ENCODE measurements at regions not wholly inside any gene's neighbourhood (a gene's known extent, or its start where the extent isn't known, plus 50 kb on each side); places are given as distances from the start of the nearest gene placed in this dataset.

DNA sequence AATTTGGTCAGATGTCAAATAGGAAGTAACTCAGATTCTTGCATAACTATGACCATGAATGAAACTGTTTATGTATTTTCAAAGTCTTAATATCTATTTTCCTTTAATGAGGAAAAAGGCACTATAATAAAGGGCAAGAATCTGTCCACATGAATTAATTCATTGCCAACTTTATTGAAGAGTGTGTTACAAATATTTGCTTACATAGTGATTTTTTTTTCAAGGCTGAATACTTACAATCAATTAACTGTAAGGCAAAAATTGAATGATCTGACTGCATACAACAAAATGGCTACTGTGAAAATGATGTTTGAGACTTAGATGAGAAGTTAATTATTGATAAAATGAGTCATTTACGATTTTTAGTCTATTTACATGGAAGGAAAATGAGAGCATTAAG lies 475.0 kb downstream of the DNAJB9 start:
- no peak for ATAC-seq
- FAIRE-seq: no peak
- no peak overlapping the region for H3K4me2 ChIP-seq (ENCODE audit: low read depth, low read length)
- ChIA-PET CTCF (ENCODE audit: low intra/inter-chr PET ratio, low total read pairs) (no interaction called here), POLR2A (no interaction called here)
- WGBS (ENCODE audit: low lambda C conversion rate): 2% methylated on average over 1 of the region's 1 CpG
- no peak overlapping the region for H2AFZ ChIP-seq (ENCODE audit: low read length)
- H3K27me3 ChIP-seq (ENCODE audit: control insufficient read depth in 1 of 2, insufficient read depth in 2 of 2, low read length in 2 of 2): no peaks in the 10 kb centered on the region
- H3K79me2 ChIP-seq (ENCODE audit: insufficient read depth, low read length): no peaks in the 10 kb centered on the region
- no peak for DNase-seq (ENCODE audit: low spot score)
- no TSS peak for BruUV-seq (replicated peaks)
- H3K9me3 ChIP-seq (ENCODE audit: low read length): no peaks in the 10 kb centered on the region
- in situ Hi-C loops (cut with HindIII; ENCODE audit: extremely low pct_ligation_motif_present, low pct_unique_long_range_greater_than_20kb): no loop called here
- no peaks in the 10 kb centered on the region for H4K20me1 ChIP-seq (ENCODE audit: insufficient read depth, low read length)
- no peaks in the 10 kb centered on the region for H3K4me1 ChIP-seq (ENCODE audit: insufficient read depth, low read length)
- no peak overlapping the region for H3K27ac ChIP-seq (ENCODE audit: extremely low read length, insufficient read depth, low read length)
- no peak overlapping the region for H3K9ac ChIP-seq (ENCODE audit: insufficient read depth, low read depth, low read length)
- intact Hi-C loops (cut with micrococcal nuclease; ENCODE audit: unreplicated experiment): no loop called here
- H3K36me3 ChIP-seq (replicated peaks in 1 of 2; ENCODE audit: control insufficient read depth in 1 of 2, insufficient read depth in 2 of 2, low read length in 2 of 2): no peaks in the 10 kb centered on the region
- no peak overlapping the region for H3K4me3 ChIP-seq (replicated peaks in 1 of 3; ENCODE audit: insufficient read depth in 1 of 3, low read depth in 2 of 3, low read length in 3 of 3)
- no peak for TF ChIP-seq ZNF83 (CRISPR knock-in tag; IDR thresholded peaks at IDR 0.05; ENCODE audit: borderline replicate concordance)
- TF ChIP-seq MATR3 (CRISPR knock-in tag; IDR thresholded peaks at IDR 0.05): no peak
- TF ChIP-seq, protein P1, sequence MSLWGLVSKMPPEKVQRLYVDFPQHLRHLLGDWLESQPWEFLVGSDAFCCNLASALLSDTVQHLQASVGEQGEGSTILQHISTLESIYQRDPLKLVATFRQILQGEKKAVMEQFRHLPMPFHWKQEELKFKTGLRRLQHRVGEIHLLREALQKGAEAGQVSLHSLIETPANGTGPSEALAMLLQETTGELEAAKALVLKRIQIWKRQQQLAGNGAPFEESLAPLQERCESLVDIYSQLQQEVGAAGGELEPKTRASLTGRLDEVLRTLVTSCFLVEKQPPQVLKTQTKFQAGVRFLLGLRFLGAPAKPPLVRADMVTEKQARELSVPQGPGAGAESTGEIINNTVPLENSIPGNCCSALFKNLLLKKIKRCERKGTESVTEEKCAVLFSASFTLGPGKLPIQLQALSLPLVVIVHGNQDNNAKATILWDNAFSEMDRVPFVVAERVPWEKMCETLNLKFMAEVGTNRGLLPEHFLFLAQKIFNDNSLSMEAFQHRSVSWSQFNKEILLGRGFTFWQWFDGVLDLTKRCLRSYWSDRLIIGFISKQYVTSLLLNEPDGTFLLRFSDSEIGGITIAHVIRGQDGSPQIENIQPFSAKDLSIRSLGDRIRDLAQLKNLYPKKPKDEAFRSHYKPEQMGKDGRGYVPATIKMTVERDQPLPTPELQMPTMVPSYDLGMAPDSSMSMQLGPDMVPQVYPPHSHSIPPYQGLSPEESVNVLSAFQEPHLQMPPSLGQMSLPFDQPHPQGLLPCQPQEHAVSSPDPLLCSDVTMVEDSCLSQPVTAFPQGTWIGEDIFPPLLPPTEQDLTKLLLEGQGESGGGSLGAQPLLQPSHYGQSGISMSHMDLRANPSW (CRISPR knock-in tag; IDR thresholded peaks at IDR 0.05; ENCODE audit: borderline replicate concordance): no peak
- no peak for TF ChIP-seq ZNF503 (CRISPR knock-in tag; IDR thresholded peaks at IDR 0.05)
- no peak for TF ChIP-seq ZNF281 (CRISPR knock-in tag; IDR thresholded peaks at IDR 0.05; ENCODE audit: borderline replicate concordance)
- no peak for TF ChIP-seq U2AF1 (optimal IDR thresholded peaks at IDR 0.05; ENCODE audit: low read depth, low read length)
- TF ChIP-seq SRSF1 (optimal IDR thresholded peaks at IDR 0.05; ENCODE audit: low read depth, low read length): no peak
- TF ChIP-seq, protein P2, sequence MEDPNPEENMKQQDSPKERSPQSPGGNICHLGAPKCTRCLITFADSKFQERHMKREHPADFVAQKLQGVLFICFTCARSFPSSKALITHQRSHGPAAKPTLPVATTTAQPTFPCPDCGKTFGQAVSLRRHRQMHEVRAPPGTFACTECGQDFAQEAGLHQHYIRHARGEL (CRISPR knock-in tag; IDR thresholded peaks at IDR 0.05): no peak
- TF ChIP-seq ZNF687 (CRISPR knock-in tag; IDR thresholded peaks at IDR 0.05): no peak
